ENCODE measurements at regions not wholly inside any gene's neighbourhood (a gene's known extent, or its start where the extent isn't known, plus 50 kb on each side); places are given as distances from the start of the nearest gene placed in this dataset.
"Not testable (repeated sequence)": the region's sequence is repeated elsewhere in the genome, so short reads cannot be mapped to it uniquely, and the experiment has no call there.

GRCh38 chr5:56729488-56729887, 85.9 kb upstream of the MAP3K1 start:
- peaks cover 36% of the 10 kb centered on the region for H3K4me1 ChIP-seq
- H3K27me3 ChIP-seq = no peaks in the 10 kb centered on the region
- no peak for DNase-seq (ENCODE audit: low spot score in 2 of 2)
- H3K27ac ChIP-seq = no peak overlapping the region
- no peak overlapping the region for H3K4me3 ChIP-seq
- no peaks in the 10 kb centered on the region for H3K36me3 ChIP-seq
- TF ChIP-seq POLR2AphosphoS5 (IDR thresholded peaks at IDR 0.05) (no peak), EP300 (IDR thresholded peaks at IDR 0.05) (no peak), CTCF (IDR thresholded peaks at IDR 0.05) (no peak)
- no peaks in the 10 kb centered on the region for H3K9me3 ChIP-seq
- WGBS = 92% methylated on average over 1 of the region's 1 CpG

- H3K27ac ChIP-seq = no peak overlapping the region
Observed at GRCh38 chr5:56725711-56726411, 89.5 kb upstream of the MAP3K1 start.

DNA sequence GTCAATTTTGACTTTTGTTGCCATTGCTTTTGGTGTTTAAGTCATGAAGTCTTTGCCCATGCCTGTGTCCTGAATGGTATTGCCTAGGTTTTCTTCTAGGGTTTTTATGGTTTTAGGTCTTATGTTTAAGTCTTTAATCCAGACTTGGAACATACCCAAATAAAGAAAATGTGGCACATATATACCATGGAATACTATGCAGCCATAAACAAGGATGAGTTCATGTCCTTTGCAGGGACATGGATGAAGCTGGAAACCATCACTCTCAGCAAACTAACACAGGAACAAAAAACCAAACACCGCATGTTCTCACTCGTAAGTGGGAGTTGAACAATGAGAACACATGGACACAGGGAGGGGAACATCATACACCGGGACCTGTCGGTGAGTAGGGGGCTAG, 90.5 kb upstream of the MAP3K1 start:
- not testable (repeated sequence) for H3K4me3 ChIP-seq; H3K27me3 ChIP-seq; H3K9me3 ChIP-seq; H3K4me1 ChIP-seq; H3K36me3 ChIP-seq; DNase-seq (ENCODE audit: low spot score in 2 of 2); H3K27ac ChIP-seq
- 96% methylated on average over 4 of the region's 4 CpGs for WGBS

More at GRCh38 chr5:56725711-56726411, 89.5 kb upstream of the MAP3K1 start:
- no peak overlapping the region for H3K4me3 ChIP-seq
- no peaks in the 10 kb centered on the region for H3K9me3 ChIP-seq
- DNase-seq (ENCODE audit: low spot score in 2 of 2) = no peak
- H3K36me3 ChIP-seq = no peaks in the 10 kb centered on the region
- TF ChIP-seq POLR2AphosphoS5 (IDR thresholded peaks at IDR 0.05) (no peak), CTCF (IDR thresholded peaks at IDR 0.05) (no peak), EP300 (IDR thresholded peaks at IDR 0.05) (no peak), POLR2A (IDR thresholded peaks at IDR 0.05) (no peak)
- H3K4me1 ChIP-seq = peaks cover 9% of the 10 kb centered on the region
- 39% methylated on average over 8 of the region's 8 CpGs for WGBS
- H3K27me3 ChIP-seq = no peaks in the 10 kb centered on the region

DNA sequence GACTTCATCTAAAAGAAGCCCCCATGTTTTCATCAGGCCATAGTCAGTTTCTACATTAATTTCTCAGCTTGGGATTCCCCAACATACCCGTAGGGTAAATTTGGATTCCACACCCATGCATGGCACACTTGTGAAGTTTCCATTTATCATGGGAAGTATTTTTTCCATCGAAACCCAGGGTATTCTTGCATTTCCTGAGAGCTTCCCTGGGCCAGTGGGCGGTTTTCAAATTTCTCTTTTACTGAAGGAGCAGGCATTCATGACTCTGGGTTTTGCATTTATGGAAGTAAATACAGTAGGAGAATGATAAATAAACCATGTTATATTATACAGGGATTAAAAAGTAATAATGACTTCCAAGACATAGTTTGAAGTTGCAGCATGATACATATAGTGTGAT, 93.0 kb upstream of the MAP3K1 start:
- H3K27me3 ChIP-seq = no peaks in the 10 kb centered on the region
- peaks cover 18% of the 10 kb centered on the region for H3K4me1 ChIP-seq
- TF ChIP-seq POLR2AphosphoS5 (IDR thresholded peaks at IDR 0.05) (no peak), CTCF (IDR thresholded peaks at IDR 0.05) (no peak), EP300 (IDR thresholded peaks at IDR 0.05) (no peak), POLR2A (IDR thresholded peaks at IDR 0.05) (no peak)
- H3K36me3 ChIP-seq = no peaks in the 10 kb centered on the region
- WGBS = 64% methylated on average over 3 of the region's 3 CpGs
- no peak overlapping the region for H3K4me3 ChIP-seq
- no peak overlapping the region for H3K27ac ChIP-seq
- no peak for DNase-seq (ENCODE audit: low spot score in 2 of 2)
- H3K9me3 ChIP-seq = no peaks in the 10 kb centered on the region

DNA sequence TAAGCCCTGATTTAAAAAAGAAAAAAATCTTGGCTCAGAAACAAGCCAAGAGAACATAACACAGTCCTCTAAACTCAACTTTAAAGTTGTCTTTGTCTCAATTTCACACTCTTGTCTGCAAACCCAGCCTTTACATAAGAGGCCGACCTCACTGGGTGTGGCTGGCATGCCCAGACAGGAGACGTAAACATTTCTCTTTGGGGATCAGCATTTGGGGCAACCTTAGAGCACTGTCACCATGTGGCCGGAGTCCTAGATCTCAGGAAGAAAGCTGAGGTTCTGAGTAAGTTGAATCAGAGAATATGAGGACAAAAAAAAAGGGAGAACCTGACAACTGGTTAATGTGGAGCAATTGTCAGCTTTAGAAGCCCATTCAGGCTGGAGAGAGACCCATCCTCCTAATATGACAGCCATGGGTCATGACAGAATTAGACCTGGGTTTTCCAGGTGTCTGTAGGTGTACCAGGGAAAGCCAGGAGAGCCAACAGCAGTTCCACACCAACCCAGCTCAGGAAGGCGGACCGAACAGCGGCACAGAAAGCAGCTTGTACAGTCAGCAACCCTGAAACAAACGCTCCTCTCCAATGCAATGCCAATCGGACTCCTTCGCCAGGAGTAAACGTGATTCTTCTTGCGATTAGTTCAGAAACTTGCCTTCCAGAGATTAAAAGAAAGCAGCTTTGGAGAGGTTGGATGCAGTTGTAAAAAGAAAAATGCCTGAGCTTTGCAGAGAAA, 97.9 kb upstream of the MAP3K1 start:
- 42% methylated on average over 11 of the region's 11 CpGs for WGBS
- peaks cover 20% of the 10 kb centered on the region for H3K4me1 ChIP-seq
- H3K36me3 ChIP-seq = no peaks in the 10 kb centered on the region
- H3K4me3 ChIP-seq = peak overlapping the region; percentile 33
- H3K27ac ChIP-seq = peak overlapping the region; percentile 88
- H3K27me3 ChIP-seq = no peaks in the 10 kb centered on the region
- H3K9me3 ChIP-seq = no peaks in the 10 kb centered on the region
- no peak for DNase-seq (ENCODE audit: low spot score in 2 of 2)
- TF ChIP-seq EP300 (IDR thresholded peaks at IDR 0.05) (no peak), POLR2A (IDR thresholded peaks at IDR 0.05) (no peak), CTCF (IDR thresholded peaks at IDR 0.05) (no peak), POLR2AphosphoS5 (IDR thresholded peaks at IDR 0.05) (no peak)

All from suprapubic skin (tissue), 4 donors.